Karpas-422 (cell line): ENCODE measurements at regions not wholly inside any gene's neighbourhood (a gene's known extent, or its start where the extent isn't known, plus 50 kb on each side); places are given as distances from the start of the nearest gene placed in this dataset.

Experiments used
- DNase-seq: peaks from one replicate; pipeline ENCODE4 v3.0.0-alpha.2; 2015
- H2AFZ ChIP-seq: fragments of 200-600 bp; sonication (generic); 2 replicates; pipeline ENCODE4 v1.6.1; 2014; ENCODE audit warnings: antibody characterized with exemption, low read length, mixed read lengths
- H3K27ac ChIP-seq: fragments of 200-600 bp; sonication (generic); 2 replicates; pipeline ENCODE4 v1.5.1; 2014; ENCODE audit warnings: mild to moderate bottlenecking, low read length, moderate library complexity
- H3K27me3 ChIP-seq: fragments of 200-600 bp; sonication (generic); 2 replicates; pipeline ENCODE4 v1.6.1; 2014; ENCODE audit warnings: low read length, mixed read lengths
- H3K36me3 ChIP-seq: fragments of 200-600 bp; sonication (generic); 2 replicates; pipeline ENCODE4 v1.6.1; 2014; ENCODE audit warnings: low read length, mixed read lengths; ENCODE audit not compliant: insufficient read depth
- H3K4me1 ChIP-seq: fragments of 200-600 bp; sonication (generic); 2 replicates; pipeline ENCODE4 v1.6.1; 2014; ENCODE audit warnings: mild to moderate bottlenecking, low read length, mixed read lengths
- H3K4me2 ChIP-seq: fragments of 200-600 bp; sonication (generic); 2 replicates; pipeline ENCODE4 v1.6.1; 2014; ENCODE audit warnings: low read length, low read depth, mild to moderate bottlenecking; ENCODE audit not compliant: poor library complexity, severe bottlenecking
- H3K4me3 ChIP-seq: fragments of 200-600 bp; sonication (generic); 2 replicates; pipeline ENCODE4 v1.5.1; 2014; ENCODE audit warnings: mild to moderate bottlenecking, antibody characterized with exemption, low read length, mixed read lengths
- H3K79me2 ChIP-seq: fragments of 200-600 bp; sonication (generic); 2 replicates; pipeline ENCODE4 v1.6.1; 2014; ENCODE audit warnings: mild to moderate bottlenecking, low read length, mixed read lengths
- H3K9ac ChIP-seq: fragments of 200-600 bp; sonication (generic); 2 replicates; pipeline ENCODE4 v1.6.0; 2014; ENCODE audit warnings: low read length
- H3K9me2 ChIP-seq: fragments of 200-600 bp; sonication (generic), shearing (Covaris generic); replicated peaks from 2 replicates; pipeline ENCODE4 v1.6.0; 2014; ENCODE audit warnings: mild to moderate bottlenecking, low read length, moderate library complexity; ENCODE audit not compliant: insufficient read depth
- H3K9me3 ChIP-seq: fragments of 300-700, 200-600 bp; sonication (generic); 2 replicates; pipeline ENCODE4 v1.6.1; 2014; ENCODE audit warnings: low read length, mixed read lengths
- H4K20me1 ChIP-seq: fragments of 200-600 bp; sonication (generic); 2 replicates; pipeline ENCODE4 v1.6.1; 2014; ENCODE audit warnings: mild to moderate bottlenecking, antibody characterized with exemption, low read length, low read depth; ENCODE audit not compliant: insufficient read depth

- H3K9me3 ChIP-seq = peaks cover 5% of the 10 kb centered on the region; the same call in 1 of the 2 replicates
- no peak overlapping the region for H3K4me2 ChIP-seq
- no peak overlapping the region for H3K4me3 ChIP-seq
- no peaks in the 10 kb centered on the region for H3K9me2 ChIP-seq
- no peak overlapping the region for H2AFZ ChIP-seq
- no peaks in the 10 kb centered on the region for H3K79me2 ChIP-seq
- no peaks in the 10 kb centered on the region for H4K20me1 ChIP-seq
- no peak overlapping the region for H3K9ac ChIP-seq
- H3K27ac ChIP-seq = no peak overlapping the region
- peaks cover 7% of the 10 kb centered on the region for H3K4me1 ChIP-seq
- peaks cover 3% of the 10 kb centered on the region; the same call in 1 of the 2 replicates for H3K27me3 ChIP-seq
- no peak for DNase-seq
- H3K36me3 ChIP-seq = no peaks in the 10 kb centered on the region
These were observed 262.4 kb upstream of the RMST start for GRCh38 chr12:97200181-97200580.

GRCh38 chr12:97203408-97203807, 259.2 kb upstream of the RMST start:
- H4K20me1 ChIP-seq = no peaks in the 10 kb centered on the region
- no peaks in the 10 kb centered on the region for H3K9me3 ChIP-seq
- DNase-seq = no peak
- H3K9me2 ChIP-seq = no peaks in the 10 kb centered on the region
- H2AFZ ChIP-seq = no peak overlapping the region
- H3K27ac ChIP-seq = no peak overlapping the region
- no peak overlapping the region for H3K4me3 ChIP-seq
- no peaks in the 10 kb centered on the region for H3K79me2 ChIP-seq
- no peaks in the 10 kb centered on the region for H3K36me3 ChIP-seq
- no peaks in the 10 kb centered on the region for H3K27me3 ChIP-seq
- H3K9ac ChIP-seq = no peak overlapping the region
- H3K4me2 ChIP-seq = no peak overlapping the region
- H3K4me1 ChIP-seq = peaks cover 7% of the 10 kb centered on the region

GRCh38 chr12:97209997-97210396, 252.6 kb upstream of the RMST start:
- no peaks in the 10 kb centered on the region for H3K36me3 ChIP-seq
- no peak overlapping the region for H3K4me3 ChIP-seq

GRCh38 chr12:97211416-97211930, 251.1 kb upstream of the RMST start:
- Histone ChIP-seq H4K20me1 (no peaks in the 10 kb centered on the region), H3K9ac (no peak overlapping the region), H3K4me1 (peaks cover 6% of the 10 kb centered on the region; the same call in 1 of the 2 replicates), H3K36me3 (no peaks in the 10 kb centered on the region), H2AFZ (no peak overlapping the region), H3K27ac (no peak overlapping the region), H3K27me3 (no peaks in the 10 kb centered on the region), H3K79me2 (no peaks in the 10 kb centered on the region), H3K4me2 (no peak overlapping the region), H3K9me2 (no peaks in the 10 kb centered on the region; the same call in 1 of the 2 replicates), H3K4me3 (no peak overlapping the region), H3K9me3 (no peaks in the 10 kb centered on the region)
- DNase-seq = no peak

More at GRCh38 chr12:97209997-97210396, 252.6 kb upstream of the RMST start:
- no peaks in the 10 kb centered on the region for H4K20me1 ChIP-seq
- no peaks in the 10 kb centered on the region for H3K9me3 ChIP-seq
- H2AFZ ChIP-seq = no peak overlapping the region
- no peak overlapping the region for H3K4me2 ChIP-seq
- no peak overlapping the region for H3K9ac ChIP-seq
- H3K9me2 ChIP-seq = no peaks in the 10 kb centered on the region; the same call in 1 of the 2 replicates
- no peaks in the 10 kb centered on the region for H3K27me3 ChIP-seq
- H3K27ac ChIP-seq = no peak overlapping the region
- H3K79me2 ChIP-seq = no peaks in the 10 kb centered on the region
- no peak for DNase-seq
- peaks cover 6% of the 10 kb centered on the region; the same call in 1 of the 2 replicates for H3K4me1 ChIP-seq

- Histone ChIP-seq H3K9ac (no peak overlapping the region), H3K9me2 (no peaks in the 10 kb centered on the region; the same call in 1 of the 2 replicates), H3K4me1 (peaks cover 8% of the 10 kb centered on the region), H4K20me1 (no peaks in the 10 kb centered on the region), H2AFZ (no peak overlapping the region), H3K79me2 (no peaks in the 10 kb centered on the region), H3K36me3 (no peaks in the 10 kb centered on the region), H3K27me3 (no peaks in the 10 kb centered on the region), H3K4me3 (no peak overlapping the region), H3K4me2 (no peak overlapping the region), H3K9me3 (no peaks in the 10 kb centered on the region), H3K27ac (no peak overlapping the region)
- DNase-seq = no peak
These were observed 245.8 kb upstream of the RMST start for GRCh38 chr12:97216848-97217247.

GRCh38 chr12:97222391-97222790, 240.2 kb upstream of the RMST start:
- H3K36me3 ChIP-seq = no peaks in the 10 kb centered on the region
- H3K9ac ChIP-seq = peak overlapping the region; percentile 32
- H3K27ac ChIP-seq = peak overlapping the region; percentile 86
- peak; percentile 94 for DNase-seq
- H3K4me1 ChIP-seq = peaks cover 43% of the 10 kb centered on the region
- H3K4me3 ChIP-seq = peak overlapping the region; percentile 47
- no peaks in the 10 kb centered on the region for H3K27me3 ChIP-seq
- no peaks in the 10 kb centered on the region for H3K9me3 ChIP-seq
- H4K20me1 ChIP-seq = no peaks in the 10 kb centered on the region
- H2AFZ ChIP-seq = peak overlapping the region; percentile 56
- no peaks in the 10 kb centered on the region for H3K79me2 ChIP-seq
- no peaks in the 10 kb centered on the region for H3K9me2 ChIP-seq
- peak overlapping the region; percentile 66 for H3K4me2 ChIP-seq

GRCh38 chr12:97223419-97223818, 239.2 kb upstream of the RMST start:
- no peak for DNase-seq
- H3K9ac ChIP-seq = no peak overlapping the region
- peak overlapping the region; percentile 42 for H3K4me2 ChIP-seq
- no peaks in the 10 kb centered on the region for H4K20me1 ChIP-seq
- H2AFZ ChIP-seq = no peak overlapping the region
- no peaks in the 10 kb centered on the region for H3K9me2 ChIP-seq
- H3K27me3 ChIP-seq = no peaks in the 10 kb centered on the region
- no peak overlapping the region for H3K27ac ChIP-seq
- H3K9me3 ChIP-seq = no peaks in the 10 kb centered on the region
- H3K36me3 ChIP-seq = no peaks in the 10 kb centered on the region
- no peaks in the 10 kb centered on the region for H3K79me2 ChIP-seq
- H3K4me3 ChIP-seq = no peak overlapping the region
- H3K4me1 ChIP-seq = peaks cover 43% of the 10 kb centered on the region

GRCh38 chr12:97229004-97229403, 233.6 kb upstream of the RMST start:
- Histone ChIP-seq H3K79me2 (no peaks in the 10 kb centered on the region), H3K9ac (no peak overlapping the region), H3K27me3 (no peaks in the 10 kb centered on the region), H2AFZ (no peak overlapping the region), H3K4me3 (no peak overlapping the region), H3K9me2 (no peaks in the 10 kb centered on the region), H3K4me1 (peaks cover 14% of the 10 kb centered on the region), H4K20me1 (no peaks in the 10 kb centered on the region), H3K4me2 (no peak overlapping the region), H3K36me3 (no peaks in the 10 kb centered on the region), H3K27ac (no peak overlapping the region), H3K9me3 (no peaks in the 10 kb centered on the region)
- DNase-seq = no peak
